ENCODE measurements at regions not wholly inside any gene's neighbourhood (a gene's known extent, or its start where the extent isn't known, plus 50 kb on each side); places are given as distances from the start of the nearest gene placed in this dataset.

- Mint-ChIP-seq H3K4me1 (ENCODE audit: low read depth) (no peaks in the 10 kb centered on the region), H3K36me3 (ENCODE audit: low read depth) (no peaks in the 10 kb centered on the region), H3K27me3 (no peaks in the 10 kb centered on the region), H3K27ac (no peak overlapping the region), H3K4me3 (no peak overlapping the region), H3K9me3 (no peaks in the 10 kb centered on the region)
- intact Hi-C loops (cut with micrococcal nuclease), result no loop called here
These were observed 222.4 kb downstream of the HHIPL2 start for GRCh38 chr1:222325506-222325905.

- no peaks in the 10 kb centered on the region for H3K36me3 Mint-ChIP-seq (ENCODE audit: low read depth)
- H3K9me3 Mint-ChIP-seq, result no peaks in the 10 kb centered on the region
- H3K27me3 Mint-ChIP-seq, result no peaks in the 10 kb centered on the region
- H3K4me3 Mint-ChIP-seq, result no peak overlapping the region
- intact Hi-C loops (cut with micrococcal nuclease), result no loop called here
- no peak overlapping the region for H3K27ac Mint-ChIP-seq
- no peaks in the 10 kb centered on the region for H3K4me1 Mint-ChIP-seq (ENCODE audit: low read depth)
These were observed 233.1 kb downstream of the HHIPL2 start for GRCh38 chr1:222314839-222315238.

- Mint-ChIP-seq H3K36me3 (ENCODE audit: low read depth) (no peaks in the 10 kb centered on the region), H3K9me3 (no peaks in the 10 kb centered on the region), H3K4me1 (ENCODE audit: low read depth) (no peaks in the 10 kb centered on the region), H3K4me3 (no peak overlapping the region), H3K27ac (no peak overlapping the region), H3K27me3 (no peaks in the 10 kb centered on the region)
- intact Hi-C loops (cut with micrococcal nuclease), result no loop called here
These were observed 237.1 kb downstream of the HHIPL2 start for GRCh38 chr1:222310836-222311235.

DNA sequence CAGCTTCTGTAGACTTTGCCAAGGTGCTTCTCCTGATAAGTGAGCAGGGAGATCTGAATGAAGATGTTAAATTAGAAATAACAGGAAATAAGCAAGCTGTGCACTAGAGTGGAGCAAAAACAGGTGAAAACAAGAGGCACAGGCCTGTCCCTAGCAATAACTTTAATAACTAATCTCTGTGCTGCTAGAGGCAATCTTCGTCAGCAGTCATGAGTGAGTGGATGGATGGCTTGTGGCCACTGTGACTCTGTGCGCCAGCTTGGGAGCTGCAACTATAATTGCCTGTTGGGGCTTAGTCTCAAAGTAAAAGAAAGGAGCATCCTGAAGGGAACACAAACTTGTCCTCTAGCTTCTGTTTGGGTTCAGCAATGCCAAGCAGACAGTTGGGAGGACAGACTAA lies 240.3 kb downstream of the HHIPL2 start:
- H3K36me3 Mint-ChIP-seq (ENCODE audit: low read depth), result no peaks in the 10 kb centered on the region
- H3K4me1 Mint-ChIP-seq (ENCODE audit: low read depth), result no peaks in the 10 kb centered on the region
- no peak overlapping the region for H3K27ac Mint-ChIP-seq
- H3K27me3 Mint-ChIP-seq, result no peaks in the 10 kb centered on the region
- H3K9me3 Mint-ChIP-seq, result no peaks in the 10 kb centered on the region
- no peak overlapping the region for H3K4me3 Mint-ChIP-seq
- intact Hi-C loops (cut with micrococcal nuclease), result no loop called here

GRCh38 chr1:222306512-222306911 lies 241.4 kb downstream of the HHIPL2 start:
- H3K9me3 Mint-ChIP-seq, result no peaks in the 10 kb centered on the region
- H3K4me3 Mint-ChIP-seq, result no peak overlapping the region
- intact Hi-C loops (cut with micrococcal nuclease), result no loop called here
- no peaks in the 10 kb centered on the region for H3K36me3 Mint-ChIP-seq (ENCODE audit: low read depth)
- H3K4me1 Mint-ChIP-seq (ENCODE audit: low read depth), result no peaks in the 10 kb centered on the region
- H3K27me3 Mint-ChIP-seq, result no peaks in the 10 kb centered on the region
- H3K27ac Mint-ChIP-seq, result no peak overlapping the region

DNA sequence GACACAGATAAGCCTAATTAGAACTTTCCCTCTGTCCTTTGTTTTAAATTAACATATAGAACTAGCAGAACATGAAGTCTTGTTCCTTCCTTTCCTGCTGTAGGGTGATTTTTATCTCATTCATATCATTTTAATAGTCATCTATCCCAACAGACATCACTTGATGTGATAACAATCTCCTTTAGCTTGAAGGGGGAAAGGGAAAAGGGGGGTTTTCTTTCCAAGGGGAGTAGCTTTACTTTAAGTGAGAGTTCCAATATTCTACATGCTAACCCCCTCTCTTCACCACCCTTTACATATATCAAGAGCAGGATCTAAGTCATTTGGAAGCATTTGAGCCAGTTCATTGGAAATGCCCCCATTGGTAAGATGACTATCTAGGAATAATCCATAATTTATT lies 241.9 kb downstream of the HHIPL2 start:
- intact Hi-C loops (cut with micrococcal nuclease), result no loop called here
- Mint-ChIP-seq H3K9me3 (no peaks in the 10 kb centered on the region), H3K27me3 (no peaks in the 10 kb centered on the region), H3K27ac (no peak overlapping the region), H3K4me3 (no peak overlapping the region), H3K36me3 (ENCODE audit: low read depth) (no peaks in the 10 kb centered on the region), H3K4me1 (ENCODE audit: low read depth) (no peaks in the 10 kb centered on the region)

- no peaks in the 10 kb centered on the region for H3K27me3 Mint-ChIP-seq
- H3K4me1 Mint-ChIP-seq (ENCODE audit: low read depth), result no peaks in the 10 kb centered on the region
- peaks cover 19% of the 10 kb centered on the region for H3K9me3 Mint-ChIP-seq
- intact Hi-C loops (cut with micrococcal nuclease), result no loop called here
- no peaks in the 10 kb centered on the region for H3K36me3 Mint-ChIP-seq (ENCODE audit: low read depth)
- H3K27ac Mint-ChIP-seq, result no peak overlapping the region
- H3K4me3 Mint-ChIP-seq, result no peak overlapping the region
These were observed 246.3 kb downstream of the HHIPL2 start for GRCh38 chr1:222301652-222302051.

- no peaks in the 10 kb centered on the region for H3K36me3 Mint-ChIP-seq (ENCODE audit: low read depth)
- no peak overlapping the region for H3K4me3 Mint-ChIP-seq
- intact Hi-C loops (cut with micrococcal nuclease), result no loop called here
- H3K27ac Mint-ChIP-seq, result no peak overlapping the region
- H3K9me3 Mint-ChIP-seq, result peaks cover 31% of the 10 kb centered on the region
- H3K4me1 Mint-ChIP-seq (ENCODE audit: low read depth), result no peaks in the 10 kb centered on the region
- no peaks in the 10 kb centered on the region for H3K27me3 Mint-ChIP-seq
These were observed 248.4 kb downstream of the HHIPL2 start for GRCh38 chr1:222299524-222299923.

- Mint-ChIP-seq H3K4me3 (no peak overlapping the region), H3K27ac (no peak overlapping the region), H3K9me3 (peaks cover 10% of the 10 kb centered on the region), H3K4me1 (ENCODE audit: low read depth) (peaks cover 13% of the 10 kb centered on the region), H3K27me3 (no peaks in the 10 kb centered on the region), H3K36me3 (ENCODE audit: low read depth) (no peaks in the 10 kb centered on the region)
- intact Hi-C loops (cut with micrococcal nuclease), result no loop called here
These were observed 257.0 kb downstream of the HHIPL2 start for GRCh38 chr1:222290866-222291265.

DNA sequence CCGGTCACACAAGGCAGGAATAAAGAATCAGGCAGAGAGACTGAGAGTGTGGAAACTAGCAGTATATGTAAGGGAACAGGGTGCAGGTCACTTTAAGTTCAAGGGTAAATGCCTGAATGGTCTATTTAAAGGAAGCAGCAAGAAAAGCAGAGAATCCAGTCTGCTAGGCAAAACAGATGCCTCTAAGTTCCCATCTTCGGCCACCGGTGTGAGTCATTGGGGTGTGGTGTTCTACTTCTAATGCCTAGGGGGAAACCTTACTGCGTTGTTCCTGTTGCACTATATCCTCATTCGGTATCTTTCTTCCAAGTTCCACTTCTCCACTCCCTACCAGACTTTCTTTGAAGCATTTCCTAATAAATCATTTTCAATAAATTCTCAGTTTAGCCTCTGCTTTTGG lies 259.9 kb downstream of the HHIPL2 start:
- intact Hi-C loops (cut with micrococcal nuclease), result no loop called here
- no peak overlapping the region for H3K27ac Mint-ChIP-seq

GRCh38 chr1:222286011-222286410 lies 261.9 kb downstream of the HHIPL2 start:
- H3K36me3 Mint-ChIP-seq (ENCODE audit: low read depth), result no peaks in the 10 kb centered on the region
- H3K4me3 Mint-ChIP-seq, result no peak overlapping the region
- H3K9me3 Mint-ChIP-seq, result no peaks in the 10 kb centered on the region
- peaks cover 22% of the 10 kb centered on the region for H3K4me1 Mint-ChIP-seq (ENCODE audit: low read depth)
- intact Hi-C loops (cut with micrococcal nuclease), result no loop called here
- no peaks in the 10 kb centered on the region for H3K27me3 Mint-ChIP-seq
- H3K27ac Mint-ChIP-seq, result no peak overlapping the region

More for the DNA sequence above, 259.9 kb downstream of the HHIPL2 start:
- H3K9me3 Mint-ChIP-seq, result no peaks in the 10 kb centered on the region
- H3K27me3 Mint-ChIP-seq, result no peaks in the 10 kb centered on the region
- no peak overlapping the region for H3K4me3 Mint-ChIP-seq
- peaks cover 22% of the 10 kb centered on the region for H3K4me1 Mint-ChIP-seq (ENCODE audit: low read depth)
- H3K36me3 Mint-ChIP-seq (ENCODE audit: low read depth), result no peaks in the 10 kb centered on the region

DNA sequence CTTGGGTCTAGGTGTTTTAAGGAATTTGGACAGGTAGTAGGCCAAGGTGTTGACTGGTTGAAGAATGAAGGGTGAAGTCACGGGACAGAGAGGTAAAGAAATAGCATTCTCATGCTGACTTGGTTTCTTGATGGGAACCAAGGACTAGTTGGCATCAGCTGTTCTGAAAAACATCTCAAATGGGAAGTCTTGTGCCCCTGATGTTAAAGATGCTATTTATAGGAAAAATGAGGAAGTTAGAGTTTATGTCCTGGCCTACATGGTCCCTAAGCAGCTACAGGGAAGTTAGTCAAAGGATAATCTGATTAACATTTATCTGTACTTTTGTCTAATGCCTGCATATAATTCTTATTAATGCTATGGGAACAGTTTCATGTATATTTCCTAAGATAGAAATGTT lies 262.4 kb downstream of the HHIPL2 start:
- H3K27me3 Mint-ChIP-seq, result no peaks in the 10 kb centered on the region
- no peaks in the 10 kb centered on the region for H3K36me3 Mint-ChIP-seq (ENCODE audit: low read depth)
- intact Hi-C loops (cut with micrococcal nuclease), result no loop called here
- H3K4me3 Mint-ChIP-seq, result no peak overlapping the region
- peaks cover 22% of the 10 kb centered on the region for H3K4me1 Mint-ChIP-seq (ENCODE audit: low read depth)
- H3K9me3 Mint-ChIP-seq, result no peaks in the 10 kb centered on the region
- H3K27ac Mint-ChIP-seq, result no peak overlapping the region

- H3K4me1 Mint-ChIP-seq (ENCODE audit: low read depth), result peaks cover 22% of the 10 kb centered on the region
- H3K36me3 Mint-ChIP-seq (ENCODE audit: low read depth), result no peaks in the 10 kb centered on the region
- H3K9me3 Mint-ChIP-seq, result no peaks in the 10 kb centered on the region
- H3K27ac Mint-ChIP-seq, result no peak overlapping the region
- no peaks in the 10 kb centered on the region for H3K27me3 Mint-ChIP-seq
- H3K4me3 Mint-ChIP-seq, result no peak overlapping the region
- intact Hi-C loops (cut with micrococcal nuclease), result no loop called here
These were observed 263.4 kb downstream of the HHIPL2 start for GRCh38 chr1:222284466-222284865.

- no peak overlapping the region for H3K4me3 Mint-ChIP-seq
- intact Hi-C loops (cut with micrococcal nuclease), result no loop called here
- no peaks in the 10 kb centered on the region for H3K36me3 Mint-ChIP-seq (ENCODE audit: low read depth)
- H3K27ac Mint-ChIP-seq, result no peak overlapping the region
- no peaks in the 10 kb centered on the region for H3K27me3 Mint-ChIP-seq
- H3K4me1 Mint-ChIP-seq (ENCODE audit: low read depth), result peaks cover 22% of the 10 kb centered on the region
- no peaks in the 10 kb centered on the region for H3K9me3 Mint-ChIP-seq
These were observed 264.6 kb downstream of the HHIPL2 start for GRCh38 chr1:222283147-222283768.

DNA sequence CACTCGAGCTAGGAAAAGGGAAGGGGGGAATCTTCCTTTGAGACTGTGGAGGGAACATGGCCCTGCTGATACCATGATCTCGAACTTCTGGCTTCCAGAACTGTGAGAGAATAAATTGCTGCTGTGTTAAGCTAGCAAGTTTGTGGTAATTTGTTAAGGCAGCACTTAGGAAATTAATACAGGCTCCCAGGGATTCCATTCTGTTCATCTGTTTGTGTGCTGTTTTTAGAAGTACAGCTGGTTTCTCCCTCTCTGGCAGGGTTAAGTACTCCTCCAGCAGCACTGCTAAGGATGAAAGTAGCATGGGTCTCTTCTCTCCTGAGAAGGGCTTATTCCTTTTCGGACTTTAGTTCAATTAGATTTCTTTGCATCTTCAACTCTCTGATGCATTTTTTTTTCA lies 268.3 kb downstream of the HHIPL2 start:
- H3K4me3 Mint-ChIP-seq, result no peak overlapping the region
- intact Hi-C loops (cut with micrococcal nuclease), result no loop called here
- H3K36me3 Mint-ChIP-seq (ENCODE audit: low read depth), result no peaks in the 10 kb centered on the region
- H3K27me3 Mint-ChIP-seq, result no peaks in the 10 kb centered on the region
- no peaks in the 10 kb centered on the region for H3K4me1 Mint-ChIP-seq (ENCODE audit: low read depth)
- H3K27ac Mint-ChIP-seq, result no peak overlapping the region
- no peaks in the 10 kb centered on the region for H3K9me3 Mint-ChIP-seq

Measured in dendritic cell treated with granulocyte-macrophage colony-stimulating factor and Interleukin-4, amounts not matched to agents 40 ng/mL and 50 ng/mL, for 4 days (primary cell).